BLaER1 treated with 17β-estradiol and CSF1 and Interleukin-3, amounts not matched to agents 10 nM and 100 nM (cell line): ENCODE measurements at regions not wholly inside any gene's neighbourhood (a gene's known extent, or its start where the extent isn't known, plus 50 kb on each side); places are given as distances from the start of the nearest gene placed in this dataset.
"Not testable (repeated sequence)": the region's sequence is repeated elsewhere in the genome, so short reads cannot be mapped to it uniquely, and the experiment has no call there.

ENCODE experiments used
- H3K27ac ChIP-seq, 11 experiments: shearing (Covaris generic); formaldehyde crosslinking; 2 replicates each; pipeline ENCODE4 v1.8.1; 2022
- H3K27me3 ChIP-seq, 11 experiments: shearing (Covaris generic); formaldehyde crosslinking; 2 replicates each; pipeline ENCODE4 v1.8.1; 2022
- H3K36me3 ChIP-seq, 11 experiments: shearing (Covaris generic); formaldehyde crosslinking; 2 replicates each; pipeline ENCODE4 v1.8.1; 2022
- H3K4me1 ChIP-seq, 10 experiments: shearing (Covaris generic); formaldehyde crosslinking; 2 replicates each; pipeline ENCODE4 v1.8.1; 2022
- H3K4me2 ChIP-seq, 11 experiments: shearing (Covaris generic); formaldehyde crosslinking; 2 replicates each; pipeline ENCODE4 v1.8.1; 2022
- H3K4me3 ChIP-seq, 10 experiments: shearing (Covaris generic); formaldehyde crosslinking; 2 replicates each; pipeline ENCODE4 v1.8.1; 2022
- H3K9ac ChIP-seq, 11 experiments: shearing (Covaris generic); formaldehyde crosslinking; 2 replicates each; pipeline ENCODE4 v1.8.1; 2022
- H3K9me3 ChIP-seq, 11 experiments: shearing (Covaris generic); formaldehyde crosslinking; replicated peaks in 1 of 11; 2 replicates each; pipeline ENCODE4 v1.8.1; 2022
- H4K20me1 ChIP-seq, 11 experiments: shearing (Covaris generic); formaldehyde crosslinking; 2 replicates each; pipeline ENCODE4 v1.8.1; 2022
- Cebpa-rat ChIP-seq, 11 experiments: shearing (Covaris generic); IDR thresholded peaks; 2 replicates each; pipeline ENCODE4 v1.8.1; 2022

- Histone ChIP-seq H3K27ac (no peak overlapping the region), H3K27me3 (no peaks in the 10 kb centered on the region), H3K9me3 (peaks cover 0 to 8% (median 0%) of the 10 kb centered on the region in 11 experiments; a peak in 4 of 22 replicates), H3K4me3 (no peak overlapping the region), H3K9ac (no peak overlapping the region), H3K4me1 (peaks cover 0 to 7% (median 0%) of the 10 kb centered on the region in 10 experiments; a peak in 4 of 20 replicates), H3K4me2 (no peak overlapping the region), H3K36me3 (no peaks in the 10 kb centered on the region), H4K20me1 (no peaks in the 10 kb centered on the region)
- no peak for TF ChIP-seq Cebpa-rat (IDR thresholded peaks at IDR 0.05)
Measured at GRCh38 chr13:109985871-109986450, 199.6 kb upstream of the IRS2 start.

GRCh38 chr13:109983447-109983846 is 197.1 kb upstream of the IRS2 start:
- no peak for TF ChIP-seq Cebpa-rat (IDR thresholded peaks at IDR 0.05)
- peaks cover 0 to 8% (median 0%) of the 10 kb centered on the region in 11 experiments; a peak in 4 of 22 replicates for H3K9me3 ChIP-seq
- no peak overlapping the region for H3K9ac ChIP-seq
- no peak overlapping the region for H3K4me3 ChIP-seq
- peaks cover 0 to 7% (median 0%) of the 10 kb centered on the region in 10 experiments; a peak in 4 of 20 replicates for H3K4me1 ChIP-seq
- H3K36me3 ChIP-seq = no peaks in the 10 kb centered on the region
- no peaks in the 10 kb centered on the region for H4K20me1 ChIP-seq
- H3K4me2 ChIP-seq = peak overlapping the region in 4 of 11 experiments; percentile 3 to 13 (median 6); a peak in 5 of 22 replicates
- H3K27ac ChIP-seq = no peak overlapping the region
- H3K27me3 ChIP-seq = no peaks in the 10 kb centered on the region

- H3K9me3 ChIP-seq = no peaks in the 10 kb centered on the region
- no peak for TF ChIP-seq Cebpa-rat (IDR thresholded peaks at IDR 0.05)
Measured at GRCh38 chr13:109981000-109981399, 194.6 kb upstream of the IRS2 start.

GRCh38 chr13:109979676-109980075 is 193.3 kb upstream of the IRS2 start:
- peaks cover 7 to 34% (median 18%) of the 10 kb centered on the region in 10 experiments; a peak in 18 of 20 replicates for H3K4me1 ChIP-seq
- not testable (repeated sequence) for H3K27me3 ChIP-seq, H3K27ac ChIP-seq, H4K20me1 ChIP-seq, H3K36me3 ChIP-seq, H3K4me3 ChIP-seq, H3K4me2 ChIP-seq, H3K9ac ChIP-seq, H3K9me3 ChIP-seq

More at GRCh38 chr13:109981000-109981399, 194.6 kb upstream of the IRS2 start:
- Histone ChIP-seq H3K4me2 (no peak overlapping the region), H3K9ac (no peak overlapping the region), H4K20me1 (no peaks in the 10 kb centered on the region), H3K27me3 (no peaks in the 10 kb centered on the region), H3K4me3 (no peak overlapping the region), H3K27ac (no peak overlapping the region), H3K4me1 (peaks cover 7 to 28% (median 15%) of the 10 kb centered on the region in 10 experiments; a peak in 18 of 20 replicates), H3K36me3 (no peaks in the 10 kb centered on the region)

GRCh38 chr13:109979228-109979627 is 192.8 kb upstream of the IRS2 start:
- H3K4me2 ChIP-seq = no peak overlapping the region
- no peak overlapping the region for H3K9ac ChIP-seq
- H3K4me1 ChIP-seq = peaks cover 7 to 34% (median 18%) of the 10 kb centered on the region in 10 experiments; a peak in 18 of 20 replicates
- H4K20me1 ChIP-seq = no peaks in the 10 kb centered on the region
- H3K4me3 ChIP-seq = no peak overlapping the region
- TF ChIP-seq Cebpa-rat (IDR thresholded peaks at IDR 0.05) = no peak
- no peaks in the 10 kb centered on the region for H3K36me3 ChIP-seq
- no peaks in the 10 kb centered on the region for H3K27me3 ChIP-seq
- no peaks in the 10 kb centered on the region for H3K9me3 ChIP-seq
- H3K27ac ChIP-seq = no peak overlapping the region

GRCh38 chr13:109977212-109977968 is 191.0 kb upstream of the IRS2 start:
- Histone ChIP-seq H3K4me3 (no peak overlapping the region), H4K20me1 (no peaks in the 10 kb centered on the region), H3K9ac (no peak overlapping the region), H3K4me1 (peaks cover 7 to 31% (median 18%) of the 10 kb centered on the region in 10 experiments; a peak in 18 of 20 replicates), H3K4me2 (peak overlapping the region; percentile 20 to 80 (median 55)), H3K36me3 (no peaks in the 10 kb centered on the region), H3K27me3 (no peaks in the 10 kb centered on the region), H3K9me3 (no peaks in the 10 kb centered on the region; a peak in 1 of 22 replicates), H3K27ac (peak overlapping the region in 2 of 11 experiments; percentile 2 to 24; a peak in 1 of 22 replicates)
- no peak for TF ChIP-seq Cebpa-rat (IDR thresholded peaks at IDR 0.05)

GRCh38 chr13:109976206-109976997 is 190.0 kb upstream of the IRS2 start:
- H3K27ac ChIP-seq = peak overlapping the region in 2 of 11 experiments; percentile 8 to 24; a peak in 2 of 22 replicates
- H4K20me1 ChIP-seq = no peaks in the 10 kb centered on the region
- peak overlapping the region in 10 of 11 experiments; percentile 10 to 80 (median 61); a peak in 15 of 22 replicates for H3K4me2 ChIP-seq
- H3K9me3 ChIP-seq = peaks cover 0 to 2% (median 0%) of the 10 kb centered on the region in 11 experiments; a peak in 8 of 22 replicates
- H3K4me3 ChIP-seq = no peak overlapping the region
- H3K27me3 ChIP-seq = no peaks in the 10 kb centered on the region
- H3K4me1 ChIP-seq = peaks cover 7 to 35% (median 20%) of the 10 kb centered on the region in 10 experiments; a peak in 18 of 20 replicates
- no peak overlapping the region for H3K9ac ChIP-seq
- H3K36me3 ChIP-seq = no peaks in the 10 kb centered on the region
- TF ChIP-seq Cebpa-rat (IDR thresholded peaks at IDR 0.05) = no peak

GRCh38 chr13:109974354-109974753 is 188.0 kb upstream of the IRS2 start:
- H3K36me3 ChIP-seq = no peaks in the 10 kb centered on the region
- H3K9ac ChIP-seq = no peak overlapping the region
- no peak for TF ChIP-seq Cebpa-rat (IDR thresholded peaks at IDR 0.05)
- no peaks in the 10 kb centered on the region for H4K20me1 ChIP-seq
- no peak overlapping the region for H3K4me2 ChIP-seq
- peaks cover 7 to 39% (median 22%) of the 10 kb centered on the region in 10 experiments; a peak in 18 of 20 replicates for H3K4me1 ChIP-seq
- no peak overlapping the region for H3K4me3 ChIP-seq
- no peak overlapping the region for H3K27ac ChIP-seq
- H3K27me3 ChIP-seq = no peaks in the 10 kb centered on the region
- H3K9me3 ChIP-seq = peaks cover 13 to 23% (median 20%) of the 10 kb centered on the region in 11 experiments

- Histone ChIP-seq H3K27me3 (no peaks in the 10 kb centered on the region), H3K4me2 (no peak overlapping the region), H3K4me1 (peaks cover 7 to 39% (median 22%) of the 10 kb centered on the region in 10 experiments; a peak in 18 of 20 replicates), H3K36me3 (no peaks in the 10 kb centered on the region), H3K9me3 (peaks cover 17 to 34% (median 31%) of the 10 kb centered on the region in 11 experiments), H3K4me3 (no peak overlapping the region), H4K20me1 (no peaks in the 10 kb centered on the region), H3K27ac (no peak overlapping the region), H3K9ac (no peak overlapping the region)
- TF ChIP-seq Cebpa-rat (IDR thresholded peaks at IDR 0.05) = no peak
Measured at GRCh38 chr13:109973279-109973678, 186.9 kb upstream of the IRS2 start.
